Activated CD4-positive, CD25-positive, alpha-beta regulatory T cell treated with anti-CD3 and anti-CD28 coated beads, Interleukin-2, amount 50 U/mL, for 72 hours (primary cell): ENCODE measurements at regions not wholly inside any gene's neighbourhood (a gene's known extent, or its start where the extent isn't known, plus 50 kb on each side); places are given as distances from the start of the nearest gene placed in this dataset.

Experiments used
- DNase-seq: peaks from one replicate; pipeline ENCODE4 v3.0.0; 2021

DNA sequence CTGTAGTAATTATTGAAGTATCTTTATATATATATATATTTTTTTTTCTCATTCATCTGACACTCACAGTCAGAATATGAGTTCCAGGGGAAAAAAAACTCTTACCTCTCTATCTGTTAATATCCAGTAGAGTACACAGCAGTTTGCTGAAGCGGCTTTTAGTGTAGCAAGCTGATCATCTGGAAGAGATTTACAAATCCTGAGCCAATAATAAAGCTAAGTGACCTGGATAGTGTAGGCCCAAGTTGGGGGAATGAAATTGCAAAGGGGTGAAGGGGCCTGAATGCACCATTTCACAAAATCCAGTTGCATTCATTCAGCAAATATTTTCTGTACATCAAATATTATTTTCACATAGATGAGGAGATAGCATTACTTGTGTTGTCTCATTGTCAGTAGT is 234.6 kb upstream of the FLRT2 start:
- DNase-seq = no peak

DNA sequence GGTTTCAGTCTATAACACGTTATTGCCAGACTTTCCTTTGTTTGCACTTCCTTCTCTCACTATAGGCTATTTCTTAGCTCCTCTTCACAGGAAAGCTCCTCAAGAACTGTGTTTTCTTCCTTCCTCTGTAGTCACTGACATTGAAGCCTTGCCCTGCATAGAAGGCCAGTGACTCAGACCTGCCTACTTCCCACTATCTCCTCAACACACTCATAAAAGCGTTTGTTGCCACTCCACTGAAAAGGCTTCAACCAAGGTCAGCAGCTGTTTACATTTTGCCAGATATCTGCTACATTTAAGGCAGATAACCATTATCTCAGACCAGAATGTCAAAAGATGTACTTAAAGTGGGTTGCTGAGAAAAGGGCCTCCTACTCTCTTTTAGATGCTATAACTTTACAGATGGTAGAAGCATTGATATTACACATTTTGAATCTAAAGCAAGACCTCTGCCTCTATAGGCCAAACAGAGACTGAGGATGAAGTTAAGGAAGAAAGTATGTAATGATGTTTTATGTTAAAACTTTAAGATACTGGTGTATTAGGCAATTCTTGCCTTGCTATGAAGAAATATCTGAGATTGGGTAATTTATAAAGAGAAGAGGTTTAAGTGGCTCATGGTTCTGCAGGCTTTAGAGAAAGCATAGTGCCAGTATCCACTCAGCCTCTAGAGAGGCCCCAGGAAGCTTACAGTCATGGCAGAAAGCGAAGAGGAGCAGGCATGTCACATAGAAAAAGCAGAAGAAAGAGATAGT is 233.3 kb upstream of the FLRT2 start:
- DNase-seq = no peak

DNA sequence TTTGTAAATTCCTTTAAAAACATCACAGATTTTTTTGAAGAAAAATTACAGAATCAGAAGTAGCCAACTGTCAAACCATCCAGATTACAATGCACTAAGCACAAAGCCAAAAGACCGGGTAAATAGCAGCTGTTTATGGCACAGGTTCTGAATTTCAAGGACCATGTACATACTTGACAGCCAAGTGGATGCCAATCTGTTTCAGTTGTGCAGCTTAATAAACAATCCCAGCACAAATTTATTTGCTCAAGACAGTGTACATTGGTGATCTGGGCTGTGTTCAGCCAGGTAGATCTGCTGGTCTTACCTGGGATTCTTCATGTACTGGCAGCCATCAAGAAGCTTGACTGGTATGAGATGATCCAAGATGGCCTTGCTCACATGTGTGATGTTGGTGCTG is 229.8 kb upstream of the FLRT2 start:
- DNase-seq = no peak

DNA sequence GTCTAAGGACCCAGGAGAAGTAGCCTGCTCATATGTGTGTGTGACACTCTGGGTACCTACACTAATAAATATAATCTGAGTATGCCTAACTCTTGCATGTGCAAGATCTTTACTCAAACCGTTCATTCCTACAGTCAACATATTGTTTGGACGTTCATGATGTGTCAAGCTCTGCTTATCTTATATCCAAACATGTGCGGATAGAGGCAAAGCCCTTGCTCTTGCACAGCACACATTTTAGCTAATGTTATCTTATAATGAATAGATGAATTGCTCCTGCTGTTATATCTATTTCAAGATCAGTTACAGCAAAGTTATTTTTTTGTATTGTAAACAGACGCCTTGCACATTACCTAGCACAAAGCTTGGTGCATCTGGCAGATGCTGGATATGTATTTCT is 228.4 kb upstream of the FLRT2 start:
- no peak for DNase-seq

DNA sequence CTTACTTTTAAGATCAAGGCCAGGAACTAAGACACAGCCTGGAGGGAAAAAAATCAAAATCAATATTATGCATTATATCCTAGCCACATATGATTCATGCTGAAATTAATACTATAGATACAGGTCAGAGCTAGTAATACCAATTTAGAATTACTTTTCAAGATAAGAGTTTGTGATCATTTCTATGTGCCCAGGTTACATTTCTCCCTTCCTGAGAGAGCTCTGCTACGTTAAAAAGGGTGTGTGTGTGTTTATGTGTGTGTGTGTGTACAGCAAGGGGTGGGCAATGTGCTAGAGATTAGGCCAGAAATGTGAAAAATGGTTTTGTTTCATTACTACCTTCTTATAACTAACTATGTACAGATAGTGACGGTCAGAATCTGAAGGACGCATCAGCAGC is 223.9 kb upstream of the FLRT2 start:
- no peak for DNase-seq

DNA sequence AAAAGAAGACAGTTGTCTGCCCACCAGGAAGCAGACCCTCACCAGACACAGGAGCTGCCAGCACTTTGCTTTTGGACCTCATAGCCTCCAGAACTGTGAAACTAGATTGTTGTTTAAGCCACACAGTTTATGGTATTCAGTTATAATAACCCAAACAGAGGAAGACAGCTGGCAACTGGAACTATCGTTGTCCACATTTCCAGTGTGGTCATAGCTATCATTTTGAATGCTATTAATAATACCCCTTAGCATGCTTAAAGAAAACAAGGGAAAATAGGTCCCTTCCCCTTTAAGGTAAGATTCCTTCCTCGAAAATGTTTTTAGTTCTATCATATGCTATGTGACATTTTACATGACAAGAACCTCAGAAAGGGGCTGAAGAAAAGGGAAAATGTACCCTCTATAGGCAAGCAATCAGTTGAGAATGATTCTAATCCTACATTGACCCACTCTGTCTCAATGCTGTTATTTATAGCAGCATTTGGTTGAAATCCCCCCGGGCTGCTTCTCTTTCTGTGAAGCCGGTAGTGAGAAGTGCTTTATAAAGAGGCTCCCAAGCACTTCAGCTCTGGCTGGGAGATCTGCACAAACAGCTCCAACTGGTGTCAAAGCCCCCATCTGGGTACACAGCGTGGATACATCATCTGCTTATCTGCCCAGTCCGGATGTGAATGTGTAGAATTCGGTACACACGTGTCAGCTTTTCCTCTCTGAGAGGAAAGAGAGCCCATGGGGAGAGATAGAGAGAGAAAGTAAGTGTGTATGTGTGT is 221.2 kb upstream of the FLRT2 start:
- DNase-seq = no peak

DNA sequence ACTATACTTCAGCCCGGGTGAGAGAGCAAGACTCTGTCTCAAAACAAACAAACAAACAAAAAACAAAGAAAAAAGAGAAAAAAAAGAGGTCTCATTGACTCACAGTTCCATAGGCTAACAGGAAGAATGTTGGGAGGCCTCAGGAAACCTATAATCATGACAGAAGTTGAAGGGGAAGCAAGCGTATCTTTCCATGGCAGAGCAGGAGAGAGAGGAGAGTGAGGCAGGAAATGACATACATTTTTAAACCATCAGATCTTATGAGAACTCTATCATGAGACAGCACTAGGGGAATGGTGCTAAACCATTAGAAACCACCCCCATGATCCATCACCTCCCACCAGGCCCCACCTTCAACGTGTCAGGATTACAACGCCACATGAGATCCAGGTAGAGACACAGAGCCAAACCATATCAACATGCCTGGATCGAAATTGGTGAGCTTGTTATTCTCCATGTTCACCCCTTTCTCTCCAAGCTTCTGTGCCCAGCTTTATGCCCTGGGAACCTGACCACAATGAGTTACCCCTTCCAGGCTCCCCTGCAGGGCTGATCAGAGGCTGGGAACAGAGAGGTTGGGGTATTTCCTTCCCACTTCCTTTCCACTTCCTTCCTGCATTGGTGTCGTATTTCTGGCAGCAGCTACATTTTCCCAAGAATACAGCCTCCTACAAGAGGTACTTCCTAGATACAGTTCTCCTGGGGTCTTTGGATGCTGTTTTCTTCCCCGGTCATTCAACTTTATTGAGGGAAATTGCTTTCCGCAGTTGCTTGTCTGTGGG is 219.3 kb upstream of the FLRT2 start:
- DNase-seq = no peak

DNA sequence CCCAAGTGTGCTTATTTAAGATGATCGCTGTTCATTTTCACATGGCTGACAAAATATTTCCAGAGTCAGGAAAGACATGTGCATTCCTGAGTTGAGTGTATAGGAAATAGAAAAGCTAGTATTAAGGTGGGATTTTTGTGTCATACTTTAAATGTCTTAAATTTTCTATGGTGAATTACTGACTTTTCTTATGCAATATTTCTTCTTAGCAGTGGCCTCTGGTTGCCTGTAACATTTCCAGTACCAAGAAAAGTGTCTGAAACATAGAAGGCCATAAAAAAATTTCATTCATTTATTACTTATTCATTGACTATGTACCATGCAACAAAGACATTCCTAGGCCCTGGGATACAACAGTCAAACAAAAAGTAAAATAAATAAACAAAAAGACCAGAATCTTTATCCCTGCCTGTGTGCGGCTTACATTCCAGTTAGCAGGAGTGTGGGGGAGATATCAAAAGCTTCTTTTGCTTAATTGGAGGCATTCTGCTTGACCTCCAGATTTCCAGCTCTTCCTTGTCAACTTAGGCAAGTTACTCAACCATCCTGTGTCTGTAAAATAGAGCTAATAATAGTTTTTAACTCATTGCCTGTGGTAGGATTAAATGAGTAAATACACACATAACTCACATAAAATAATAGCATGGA is 216.3 kb upstream of the FLRT2 start:
- no peak for DNase-seq

DNA sequence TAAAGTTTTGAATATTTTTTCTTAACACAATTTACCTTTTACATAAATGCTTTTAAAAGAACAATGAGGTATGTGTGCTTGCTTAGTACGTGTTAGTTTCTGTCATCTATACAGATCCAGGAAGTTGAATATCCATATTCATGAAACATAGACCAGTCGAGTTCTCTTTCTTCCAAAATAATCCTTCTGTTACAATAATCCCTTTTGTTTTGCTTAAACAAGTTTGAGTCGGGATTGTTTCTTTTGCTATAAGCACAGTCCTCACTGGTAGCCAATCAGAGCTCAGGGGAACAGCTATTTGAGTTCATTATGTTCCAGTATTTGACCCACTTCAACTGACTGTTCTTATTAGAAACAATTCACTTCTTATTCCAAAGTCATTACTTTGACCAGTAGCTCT is 214.7 kb upstream of the FLRT2 start:
- no peak for DNase-seq

DNA sequence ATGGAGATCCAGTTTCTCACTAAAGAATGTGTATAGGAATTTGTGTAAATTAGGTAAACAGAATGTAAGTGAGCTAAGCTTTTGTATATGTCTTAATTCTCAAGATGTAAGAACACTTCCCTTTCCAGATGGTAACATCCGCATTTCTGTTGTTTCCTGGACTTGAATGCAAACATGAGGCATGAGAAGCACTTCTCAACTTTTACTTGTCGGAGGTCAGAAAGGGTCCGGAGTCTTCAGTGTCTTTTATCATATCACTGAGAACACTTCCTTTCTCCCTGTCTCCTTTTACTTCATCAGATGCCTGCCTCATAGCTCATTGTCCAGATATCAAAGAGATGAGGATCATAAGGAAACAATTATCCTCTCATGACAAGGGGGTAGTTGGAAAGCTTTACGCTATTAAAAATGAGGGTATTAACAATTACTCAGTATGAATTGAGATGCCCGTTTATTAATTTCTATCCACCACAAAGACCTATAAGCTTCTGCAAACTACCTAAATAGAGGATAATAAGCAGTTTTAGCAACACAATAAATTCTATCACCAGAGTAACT is 214.1 kb upstream of the FLRT2 start:
- DNase-seq = no peak

DNA sequence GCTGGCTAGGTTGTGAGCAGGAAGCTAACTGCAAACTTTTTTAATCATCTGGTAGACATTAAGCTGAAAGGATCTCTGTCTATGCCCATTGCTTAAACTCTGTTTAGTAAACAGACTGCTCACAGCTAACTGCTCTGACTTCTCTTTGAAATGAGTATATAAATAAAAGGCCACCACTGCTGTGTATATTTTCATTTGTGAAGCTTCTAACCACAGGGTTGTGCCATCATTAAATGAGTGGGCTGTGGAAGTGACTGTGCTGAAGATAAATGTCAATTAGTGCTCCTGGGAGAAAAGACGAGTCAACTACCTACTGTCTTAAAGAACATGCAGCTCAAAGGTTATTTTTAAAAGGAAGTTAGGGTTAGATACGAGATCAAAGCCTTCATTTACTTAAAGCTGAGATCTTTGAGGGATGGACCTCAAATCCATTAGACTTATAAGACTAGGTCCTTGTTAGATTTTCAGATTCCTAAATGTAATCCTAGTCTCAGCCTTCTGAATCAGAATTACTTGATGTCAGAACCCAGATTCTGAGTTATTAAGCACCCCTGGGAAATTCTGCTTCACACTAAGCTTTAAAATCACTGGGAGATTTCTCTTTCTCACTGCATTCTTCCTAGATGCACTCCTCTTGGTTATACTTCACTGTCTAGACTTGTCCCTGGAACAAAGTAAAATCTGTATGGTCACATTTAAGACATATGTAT is 213.1 kb upstream of the FLRT2 start:
- DNase-seq = no peak

DNA sequence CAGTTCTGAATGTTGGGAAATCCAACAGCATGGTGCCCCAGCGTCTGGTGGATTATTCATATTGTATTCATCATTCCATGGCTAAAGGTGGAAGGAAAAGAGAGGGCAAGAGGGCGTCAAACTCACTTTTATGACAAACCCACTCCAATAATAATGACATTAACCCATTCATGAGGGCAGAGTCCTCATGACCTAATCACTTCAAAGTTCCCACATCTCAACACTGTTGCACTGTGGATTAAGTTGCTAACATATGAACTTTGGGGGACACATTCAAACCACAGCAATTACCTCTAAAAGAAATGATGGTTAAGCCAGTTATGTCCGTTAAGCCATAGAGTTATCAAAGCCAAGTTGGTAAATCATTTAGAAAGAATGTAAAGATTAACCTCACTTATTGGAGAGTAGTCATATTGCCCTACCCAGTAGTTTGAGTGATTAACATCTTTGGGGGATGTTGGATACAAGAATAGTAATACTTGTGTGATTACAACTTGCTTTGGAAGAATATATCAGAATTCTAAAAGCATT is 212.4 kb upstream of the FLRT2 start:
- DNase-seq = no peak

DNA sequence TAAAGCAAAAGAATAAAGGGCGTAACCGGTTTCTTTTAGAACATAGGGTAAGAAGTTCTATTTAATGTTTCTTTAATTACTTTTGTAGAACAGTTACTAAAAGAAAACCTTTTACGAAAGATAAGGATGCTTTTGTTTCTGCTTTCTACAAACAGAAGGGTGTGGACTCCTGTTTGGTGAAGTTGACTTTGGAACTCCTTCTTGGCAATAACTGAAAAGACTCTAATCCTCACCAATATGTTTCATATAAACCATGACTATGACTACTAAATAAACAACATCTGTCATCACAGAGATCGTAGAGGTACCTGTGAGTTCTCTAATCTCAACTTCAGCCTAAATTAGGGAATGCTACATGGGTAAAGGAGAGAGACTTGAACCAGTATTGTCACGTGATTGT is 210.8 kb upstream of the FLRT2 start:
- no peak for DNase-seq

DNA sequence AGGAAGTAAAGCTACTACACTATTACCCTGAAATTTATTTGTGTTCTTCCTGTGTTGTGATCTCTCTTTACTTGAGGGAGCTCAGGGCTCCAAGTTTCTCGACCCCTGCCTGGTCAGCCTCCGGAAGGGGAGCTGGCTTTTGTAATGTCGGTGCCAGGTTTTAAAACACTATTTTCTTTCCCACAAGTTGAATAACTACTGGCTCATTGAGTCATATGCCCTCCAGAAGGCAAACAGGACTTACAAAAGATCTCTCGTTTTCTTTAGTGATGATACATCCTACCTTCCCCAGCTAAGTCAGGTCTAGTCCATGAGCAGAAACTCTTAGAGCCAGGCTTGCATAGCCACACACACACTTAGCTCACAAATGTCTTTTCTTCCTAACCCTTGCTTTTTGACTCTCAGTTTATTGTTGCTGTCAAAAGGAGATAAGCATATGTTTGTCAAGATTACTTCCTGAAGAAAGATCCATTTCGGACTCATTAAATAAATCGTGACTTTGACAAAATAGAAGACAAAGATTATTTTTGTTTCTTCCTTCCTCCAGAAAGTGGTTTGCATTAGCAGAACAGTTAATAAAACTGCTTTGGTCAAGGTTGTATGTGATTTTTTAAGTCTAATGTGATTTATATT is 209.8 kb upstream of the FLRT2 start:
- DNase-seq = no peak

DNA sequence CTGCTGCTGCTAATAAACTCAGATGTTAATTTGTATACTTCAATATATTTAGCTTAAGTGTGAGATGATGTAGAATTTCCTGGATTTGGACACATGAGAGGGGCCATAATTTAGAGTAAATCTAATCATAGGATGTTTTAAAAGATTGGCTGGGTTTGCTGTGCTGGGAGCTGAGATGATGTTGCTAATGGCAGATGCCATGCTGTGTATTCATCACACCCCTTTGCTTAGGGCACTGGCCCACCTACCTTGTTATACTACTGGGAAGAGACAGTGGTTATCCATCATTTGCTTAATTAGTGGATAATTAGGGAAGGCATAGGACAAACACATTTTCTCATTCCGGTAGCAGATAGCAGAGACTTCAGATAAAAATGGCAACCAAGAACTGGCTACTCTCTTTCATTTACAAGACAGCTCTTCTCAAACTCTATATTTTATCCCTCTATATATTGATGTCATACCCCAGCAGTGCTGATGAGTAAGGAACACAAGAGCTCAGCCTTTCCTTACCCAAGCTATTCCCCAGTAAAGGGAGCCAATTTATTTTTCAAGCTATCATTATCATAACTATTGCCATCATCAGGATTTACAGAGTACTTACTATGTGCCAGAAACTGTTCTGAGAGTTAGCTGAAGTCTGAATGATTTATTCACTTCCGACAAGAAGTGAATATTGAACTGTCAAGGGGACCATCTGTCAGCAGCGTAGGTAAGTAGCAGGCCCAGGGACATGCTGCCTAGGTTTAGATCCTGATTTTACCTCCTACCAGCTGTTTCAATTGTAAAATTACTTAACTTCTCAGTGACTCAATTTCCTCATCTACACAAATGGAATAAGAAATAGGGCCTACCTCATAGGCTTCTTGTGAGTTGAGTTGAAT is 204.6 kb upstream of the FLRT2 start:
- DNase-seq = no peak

DNA sequence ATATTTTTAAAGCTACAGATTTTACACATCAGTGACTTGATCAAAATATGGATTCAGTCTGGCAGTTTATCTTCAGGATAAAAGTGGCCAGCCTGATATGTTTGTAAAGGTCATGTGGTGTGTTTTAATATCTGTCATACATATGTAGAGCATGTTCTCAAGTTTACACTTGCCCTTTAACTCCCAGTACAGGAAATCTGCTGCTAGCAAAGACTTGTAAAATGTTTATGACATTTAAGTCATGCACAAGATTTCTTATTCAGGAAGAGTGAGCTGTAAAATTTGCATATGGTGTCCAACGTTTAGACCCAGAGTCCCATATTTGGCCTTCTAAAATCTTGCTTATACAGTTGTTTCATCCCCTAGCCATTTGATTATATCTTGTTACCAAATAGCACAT is 197.5 kb upstream of the FLRT2 start:
- no peak for DNase-seq

DNA sequence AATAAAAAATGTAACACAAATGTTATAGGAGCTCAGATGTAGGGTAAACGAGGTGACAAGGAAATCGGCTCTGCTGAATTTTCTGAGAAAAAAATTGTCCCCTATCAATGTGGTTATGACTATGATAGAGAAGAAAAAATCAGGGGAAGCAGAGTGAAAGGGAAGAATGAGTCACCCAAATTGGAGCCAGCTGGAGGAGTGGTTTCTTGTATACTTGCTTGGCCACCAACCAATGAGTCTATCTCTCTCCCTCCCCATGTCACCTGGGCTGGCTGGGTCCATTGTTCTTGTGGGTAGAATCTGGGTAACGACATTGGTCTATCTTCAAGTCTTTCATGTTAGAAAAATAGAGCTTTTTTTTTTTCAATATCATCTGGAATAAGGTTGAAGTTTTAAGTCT is 196.6 kb upstream of the FLRT2 start:
- DNase-seq = no peak

DNA sequence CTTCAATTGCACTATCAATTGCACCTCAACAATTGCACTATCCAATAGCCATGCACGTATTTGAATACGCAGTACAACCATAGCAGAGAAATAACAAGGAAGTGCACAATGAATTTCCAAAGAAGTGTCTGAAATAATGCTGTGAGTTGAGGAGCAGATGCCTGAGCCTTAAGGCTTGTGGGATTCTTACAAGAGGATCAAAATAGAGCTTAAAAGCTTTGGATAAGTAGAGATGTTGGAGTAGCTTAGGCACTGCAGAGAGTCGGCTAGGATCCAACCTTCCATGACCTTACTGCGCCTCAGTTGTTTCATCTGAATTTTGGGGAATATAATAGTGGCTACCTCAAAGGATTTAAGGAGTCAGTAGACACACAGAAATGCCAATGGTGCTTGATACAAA is 196.1 kb upstream of the FLRT2 start:
- DNase-seq = no peak

DNA sequence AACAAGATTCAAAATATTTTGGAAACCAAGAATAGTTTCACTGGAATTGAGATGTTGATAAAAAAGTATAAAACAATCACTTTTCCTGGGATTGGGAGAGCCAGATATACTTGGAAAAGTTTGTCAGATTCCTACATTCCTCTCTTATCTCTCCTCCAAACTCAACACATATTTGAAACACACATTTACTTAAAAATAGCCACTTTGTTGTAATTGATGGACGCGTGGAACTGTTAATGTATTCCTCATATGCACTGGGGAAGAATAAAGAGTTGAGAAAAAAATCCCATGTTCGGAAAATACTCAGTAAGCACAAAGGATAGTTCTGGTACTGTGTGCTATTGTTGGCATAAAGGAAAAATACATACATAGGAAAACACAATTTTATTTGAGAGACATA is 195.6 kb upstream of the FLRT2 start:
- DNase-seq = no peak

DNA sequence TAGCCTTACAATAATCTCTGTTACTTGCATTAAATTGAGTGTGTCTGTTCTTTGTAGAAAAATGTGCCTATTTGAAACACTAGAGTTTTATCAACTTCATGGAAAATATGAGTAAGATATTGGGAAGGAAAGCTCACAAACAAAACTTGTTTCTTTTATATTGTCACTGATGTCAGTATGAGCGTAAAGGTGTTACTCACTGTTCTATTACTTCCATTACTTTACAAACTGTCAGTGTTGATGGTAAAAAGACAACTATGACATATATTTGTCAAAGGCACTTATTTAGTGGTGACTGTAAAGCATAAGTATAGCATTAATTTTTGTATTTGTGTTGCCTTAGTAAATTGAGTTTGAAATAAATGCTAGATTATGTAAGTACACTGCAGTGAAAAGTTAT is 193.7 kb upstream of the FLRT2 start:
- DNase-seq = no peak

DNA sequence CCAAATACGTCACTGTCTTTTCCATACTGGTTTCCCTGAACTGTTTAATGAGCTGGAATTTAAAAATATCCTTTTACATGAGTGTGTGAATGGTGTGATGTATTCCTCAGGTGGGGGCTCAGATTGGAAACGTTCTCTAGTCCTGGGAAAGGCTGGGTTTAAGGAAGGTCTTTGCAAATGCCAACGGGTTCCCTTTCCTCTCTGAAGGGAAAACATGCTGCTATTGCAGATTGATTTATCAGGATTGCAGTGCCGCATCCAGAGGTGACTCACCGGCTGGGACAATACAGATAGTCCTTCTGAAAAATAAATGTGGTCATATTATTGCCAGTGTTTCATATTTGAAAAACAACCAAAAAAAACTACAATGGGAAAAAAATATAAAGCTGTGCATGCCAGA is 193.1 kb upstream of the FLRT2 start:
- no peak for DNase-seq
